ENCODE measurements at regions not wholly inside any gene's neighbourhood (a gene's known extent, or its start where the extent isn't known, plus 50 kb on each side); places are given as distances from the start of the nearest gene placed in this dataset.

- Mint-ChIP-seq H3K27me3 (ENCODE audit: low read depth in 3 of 3) (no peaks in the 10 kb centered on the region), H3K36me3 (no peaks in the 10 kb centered on the region), H3K27ac (no peak overlapping the region), H3K4me1 (no peaks in the 10 kb centered on the region), H3K9me3 (peaks cover 0 to 6% (median 2%) of the 10 kb centered on the region in 7 donors), H3K4me3 (no peak overlapping the region)
- TF ChIP-seq CTCF (IDR thresholded peaks at IDR 0.05): no peak
- H3K9ac ChIP-seq (ENCODE audit: insufficient read depth, low read length, poor library complexity, severe bottlenecking): no peak overlapping the region
- WGBS (ENCODE audit: insufficient coverage): no CpG with 5 or more reads among the region's 1 CpG
- H3K4me3 ChIP-seq (replicated peaks in 1 of 3; ENCODE audit: low read depth in 2 of 3, low read length in 3 of 3): no peak overlapping the region
- H4K20me1 ChIP-seq (ENCODE audit: insufficient read depth, low read length): no peaks in the 10 kb centered on the region
- no peak overlapping the region for H3K4me2 ChIP-seq (replicated peaks; ENCODE audit: extremely low read depth, low read length, poor library complexity, severe bottlenecking)
- no peak overlapping the region for H3K27ac ChIP-seq (ENCODE audit: low read depth in 1 of 2, low read length in 2 of 2)
- H3K79me2 ChIP-seq (ENCODE audit: insufficient read depth, low read length): no peaks in the 10 kb centered on the region
- H2AFZ ChIP-seq (ENCODE audit: insufficient read depth, low read depth, low read length, poor library complexity, severe bottlenecking): no peak overlapping the region
- peaks cover 0 to 4% of the 10 kb centered on the region in 2 donors for H3K9me3 ChIP-seq (replicated peaks in 1 of 2; ENCODE audit: control insufficient read depth in 1 of 2, insufficient read depth in 1 of 2, low read length in 2 of 2)
- no peak for DNase-seq
- H3K27me3 ChIP-seq (ENCODE audit: control insufficient read depth in 2 of 2, insufficient read depth in 2 of 2, low read length in 2 of 2): no peaks in the 10 kb centered on the region
- no peaks in the 10 kb centered on the region for H3K36me3 ChIP-seq (replicated peaks in 1 of 2; ENCODE audit: control insufficient read depth in 1 of 2, insufficient read depth in 2 of 2, low read length in 2 of 2)
- H3K4me1 ChIP-seq (ENCODE audit: control insufficient read depth in 1 of 2, insufficient read depth in 2 of 2, low read length in 2 of 2): no peaks in the 10 kb centered on the region
- intact Hi-C loops (cut with micrococcal nuclease): no loop called here
These were observed 127.7 kb upstream of the LRRTM4 start for GRCh38 chr2:77649856-77650255.

DNA sequence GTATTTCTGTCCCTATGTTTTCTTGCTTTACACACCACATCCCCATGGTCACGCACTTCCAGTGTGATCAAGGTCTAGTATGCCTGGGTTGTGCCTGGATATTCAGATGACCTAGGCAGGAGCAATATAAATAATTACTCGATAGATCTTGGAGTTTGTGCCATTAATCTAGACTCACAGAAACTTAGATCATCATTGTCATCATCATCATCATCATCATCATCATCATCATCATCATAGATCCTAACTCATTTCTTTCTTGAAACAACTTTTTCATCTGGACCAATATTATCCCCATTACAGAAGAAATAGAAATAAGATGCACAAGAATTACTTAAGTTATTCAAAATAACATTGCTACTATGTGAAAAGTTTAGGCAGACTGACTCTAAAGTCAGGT is 130.3 kb upstream of the LRRTM4 start:
- Histone ChIP-seq H3K9ac (ENCODE audit: insufficient read depth, low read length, poor library complexity, severe bottlenecking) (no peak overlapping the region), H2AFZ (ENCODE audit: insufficient read depth, low read depth, low read length, poor library complexity, severe bottlenecking) (no peak overlapping the region), H3K4me2 (replicated peaks; ENCODE audit: extremely low read depth, low read length, poor library complexity, severe bottlenecking) (no peak overlapping the region), H3K4me3 (replicated peaks in 1 of 3; ENCODE audit: low read depth in 2 of 3, low read length in 3 of 3) (no peak overlapping the region), H3K79me2 (ENCODE audit: insufficient read depth, low read length) (no peaks in the 10 kb centered on the region), H3K27ac (ENCODE audit: low read depth in 1 of 2, low read length in 2 of 2) (no peak overlapping the region), H3K4me1 (ENCODE audit: control insufficient read depth in 1 of 2, insufficient read depth in 2 of 2, low read length in 2 of 2) (no peaks in the 10 kb centered on the region), H4K20me1 (ENCODE audit: insufficient read depth, low read length) (no peaks in the 10 kb centered on the region), H3K36me3 (replicated peaks in 1 of 2; ENCODE audit: control insufficient read depth in 1 of 2, insufficient read depth in 2 of 2, low read length in 2 of 2) (no peaks in the 10 kb centered on the region), H3K27me3 (ENCODE audit: control insufficient read depth in 2 of 2, insufficient read depth in 2 of 2, low read length in 2 of 2) (no peaks in the 10 kb centered on the region), H3K9me3 (replicated peaks in 1 of 2; ENCODE audit: control insufficient read depth in 1 of 2, insufficient read depth in 1 of 2, low read length in 2 of 2) (peaks cover 0 to 4% of the 10 kb centered on the region in 2 donors)
- H3K9me3 Mint-ChIP-seq: peaks cover 0 to 7% (median 2%) of the 10 kb centered on the region in 7 donors
- intact Hi-C loops (cut with micrococcal nuclease): no loop called here
- no peak overlapping the region for H3K27ac Mint-ChIP-seq
- H3K4me3 Mint-ChIP-seq: no peak overlapping the region
- H3K36me3 Mint-ChIP-seq: no peaks in the 10 kb centered on the region
- no peak for TF ChIP-seq CTCF (IDR thresholded peaks at IDR 0.05)
- no peak for DNase-seq
- H3K27me3 Mint-ChIP-seq (ENCODE audit: low read depth in 3 of 3): no peaks in the 10 kb centered on the region
- WGBS (ENCODE audit: insufficient coverage): 100% methylated on average over 1 of the region's 2 CpGs
- H3K4me1 Mint-ChIP-seq: no peaks in the 10 kb centered on the region

All from CD14-positive monocyte (primary cell).